Stimulated activated CD8-positive, alpha-beta memory T cell treated with anti-CD3 and anti-CD28 coated beads, Interleukin-12 subunit alpha, Interleukin-12 subunit beta, amount 100 ng/mL, for 24 hours (primary cell): ENCODE measurements at regions not wholly inside any gene's neighbourhood (a gene's known extent, or its start where the extent isn't known, plus 50 kb on each side); places are given as distances from the start of the nearest gene placed in this dataset.
"Not testable (repeated sequence)": the region's sequence is repeated elsewhere in the genome, so short reads cannot be mapped to it uniquely, and the experiment has no call there.

Source experiments
- DNase-seq: peaks from one replicate; pipeline ENCODE4 v3.0.0-alpha.2; 2020; ENCODE audit errors: extremely low read depth

DNA sequence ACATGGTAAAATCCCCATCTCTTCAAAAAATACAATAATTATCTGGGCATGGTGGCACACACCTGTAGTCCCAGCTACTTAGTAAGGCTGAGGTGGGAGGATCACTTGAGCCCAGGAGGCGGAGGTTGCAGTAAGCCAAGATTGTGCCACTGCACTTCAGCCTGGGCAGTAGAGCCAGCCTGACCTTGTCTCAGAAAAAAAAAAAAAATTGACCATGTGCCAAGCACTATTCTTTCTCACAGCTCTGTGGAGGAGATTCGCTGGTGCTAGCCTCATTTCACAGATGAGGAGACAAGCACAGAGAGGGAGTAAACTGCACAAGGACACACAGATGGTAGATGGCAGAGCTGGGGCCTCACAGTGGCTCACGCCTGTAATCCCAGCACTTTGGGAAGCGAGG, 131.8 kb upstream of the JARID2 start:
- no peak for DNase-seq

DNA sequence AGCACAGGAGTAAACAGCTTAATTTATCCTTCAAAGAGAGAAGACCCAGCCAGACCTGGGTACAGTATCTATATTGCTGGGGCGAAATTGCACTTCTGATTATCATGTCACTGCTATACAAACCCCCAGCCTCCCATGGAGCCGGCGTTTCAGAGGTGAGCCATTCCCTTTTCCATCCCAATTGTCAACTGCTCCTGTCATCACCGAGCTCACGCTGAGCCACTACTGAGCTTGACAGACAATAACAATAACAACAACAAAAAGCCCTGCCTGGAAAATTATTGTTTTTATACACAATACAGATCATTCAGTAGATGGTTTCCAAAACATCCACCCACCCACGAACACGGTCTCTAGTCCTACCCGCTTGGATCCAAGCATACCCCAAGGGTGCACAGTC, 129.0 kb upstream of the JARID2 start:
- DNase-seq: no peak

DNA sequence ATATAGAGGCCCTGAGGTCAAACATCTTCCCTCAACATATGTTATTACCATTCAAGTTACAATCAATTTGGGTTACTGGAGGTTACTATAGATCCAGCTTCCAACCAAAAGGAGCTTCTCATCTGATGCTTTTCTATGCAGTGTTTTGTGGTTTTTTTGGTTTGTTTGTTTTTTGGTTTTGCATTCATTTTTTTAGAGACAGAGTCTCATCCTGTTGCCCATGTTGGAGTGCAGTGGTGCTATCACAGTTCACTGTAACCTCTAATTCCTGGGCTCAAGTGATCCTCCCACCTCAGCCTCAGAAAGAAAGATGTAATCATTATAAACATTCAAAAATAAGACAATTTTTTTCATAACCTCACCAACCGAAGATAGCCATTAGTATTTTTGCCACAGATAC, 124.4 kb upstream of the JARID2 start:
- DNase-seq: no peak

DNA sequence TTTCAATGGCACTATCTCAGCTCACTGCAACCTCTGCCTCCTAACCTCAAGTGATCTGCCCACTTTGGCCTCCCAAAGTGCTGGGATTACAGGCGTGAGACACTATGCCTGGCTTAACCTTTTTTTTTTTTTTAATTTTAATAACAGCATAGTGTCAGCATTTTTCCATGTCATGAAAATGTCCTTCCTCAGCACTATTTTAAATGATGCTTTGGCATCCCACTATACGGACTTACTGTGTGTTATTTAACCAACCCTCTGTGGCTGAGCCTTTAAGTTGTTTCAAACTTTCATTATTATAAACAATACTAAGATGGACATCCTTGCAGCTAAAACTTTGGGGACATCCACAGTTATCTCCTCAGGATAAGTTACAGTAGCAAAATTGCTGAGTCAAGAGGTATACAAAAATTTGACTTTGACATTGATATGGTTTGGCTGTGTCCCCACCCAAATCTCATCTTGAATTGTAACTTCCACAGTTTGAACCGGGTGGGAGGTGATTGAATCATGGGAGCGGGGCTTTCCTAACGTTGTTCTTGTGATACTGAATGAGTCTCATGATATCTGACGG, 123.8 kb upstream of the JARID2 start:
- no peak for DNase-seq

DNA sequence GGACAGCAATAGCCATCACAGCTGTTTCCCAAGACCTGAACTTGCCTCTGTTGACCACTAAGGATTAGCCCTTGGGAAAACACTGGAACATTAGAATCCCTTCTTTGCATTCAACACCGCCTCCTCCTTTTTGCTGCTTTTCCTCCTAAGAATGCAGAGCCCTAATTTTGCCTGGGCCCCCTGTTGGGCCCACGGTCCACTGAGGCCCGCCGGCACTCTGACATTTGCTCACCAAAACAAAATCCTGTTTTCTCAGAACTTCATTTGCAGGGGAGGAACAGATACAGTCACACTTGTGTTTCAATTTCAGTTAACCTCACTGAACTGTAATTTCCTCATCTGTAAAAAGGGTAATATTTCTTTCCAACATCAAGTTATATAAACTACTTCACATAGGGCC, 116.0 kb upstream of the JARID2 start:
- no peak for DNase-seq

DNA sequence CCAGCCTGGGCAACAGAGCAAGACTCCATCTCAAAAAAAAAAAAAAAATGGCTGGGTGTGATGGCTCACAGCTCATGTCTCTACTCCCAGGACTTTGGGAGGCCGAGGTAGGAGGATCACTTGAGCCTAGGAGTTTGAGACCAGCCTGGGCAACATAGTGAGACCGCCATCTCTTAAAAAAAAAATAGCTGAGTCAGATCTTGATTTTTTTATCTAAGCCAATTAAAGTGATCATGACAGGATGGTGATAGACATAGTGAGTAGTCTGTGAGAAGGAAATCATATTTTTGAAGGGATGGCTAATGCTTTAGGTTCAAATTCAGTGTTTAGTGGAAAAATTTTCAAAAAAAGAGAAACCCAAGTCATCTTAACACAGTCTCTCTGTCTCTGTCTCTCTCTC, 114.6 kb upstream of the JARID2 start:
- DNase-seq: no peak

GRCh38 chr6:15131651-15132061, 114.2 kb upstream of the JARID2 start:
- no peak for DNase-seq

DNA sequence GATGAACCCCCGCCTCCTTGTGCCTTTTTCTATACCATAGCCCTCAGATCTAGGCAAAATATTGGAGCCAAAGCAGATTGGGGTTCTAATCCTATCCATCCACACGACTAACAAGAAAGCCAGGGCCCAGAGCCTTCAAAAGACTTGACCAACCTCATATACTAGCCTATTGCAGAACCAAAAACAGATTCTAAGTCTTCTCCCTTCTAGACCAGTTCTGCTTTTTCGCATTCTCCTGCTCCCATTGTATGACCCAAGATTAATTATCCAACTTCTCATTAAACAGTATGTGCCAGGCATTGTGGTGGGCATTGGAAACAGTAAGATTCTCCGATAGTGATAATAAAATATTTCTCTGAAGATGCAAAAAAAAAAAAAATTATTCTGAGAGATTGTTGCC, 113.7 kb upstream of the JARID2 start:
- no peak for DNase-seq

DNA sequence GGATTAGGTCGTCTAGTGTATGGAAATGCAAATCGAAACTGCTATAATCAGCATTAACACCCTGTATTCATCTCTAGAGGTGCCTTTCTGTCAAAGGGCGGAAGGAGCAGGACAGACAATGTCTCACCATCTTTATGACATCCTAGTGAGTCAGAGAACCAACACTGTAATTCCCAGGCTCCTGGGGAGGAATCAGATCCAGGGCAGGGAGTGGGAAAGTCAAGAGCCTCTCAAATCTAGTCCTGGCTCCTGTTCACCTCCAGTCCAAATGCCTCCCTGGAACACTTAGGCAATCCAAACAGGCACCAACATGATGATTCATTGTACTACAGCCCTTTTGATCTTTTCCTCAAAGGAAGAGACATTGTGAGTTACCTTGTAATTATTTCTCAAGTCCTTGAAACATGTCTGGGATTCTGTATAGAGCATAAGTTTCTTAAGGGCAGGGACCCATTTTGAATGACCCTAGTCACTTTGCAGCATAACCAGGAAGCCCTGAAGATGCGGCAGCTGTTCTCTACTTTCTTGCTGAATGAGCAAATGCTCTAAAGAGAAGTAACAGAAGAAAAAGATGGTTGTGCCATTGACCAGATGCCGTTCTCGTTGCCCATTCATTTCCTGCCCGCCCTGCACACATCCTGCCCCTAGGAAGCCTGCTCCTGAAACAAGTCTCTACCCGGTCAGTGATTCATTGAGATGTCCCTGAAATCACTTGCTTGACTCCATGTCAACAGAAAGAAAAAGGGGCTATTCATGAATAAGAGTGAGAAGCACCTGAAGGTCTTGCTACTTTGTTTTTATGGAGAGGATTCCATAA, 112.8 kb upstream of the JARID2 start:
- DNase-seq: no peak

- DNase-seq: no peak
Measured at GRCh38 chr6:15137086-15137485, 108.8 kb upstream of the JARID2 start.

DNA sequence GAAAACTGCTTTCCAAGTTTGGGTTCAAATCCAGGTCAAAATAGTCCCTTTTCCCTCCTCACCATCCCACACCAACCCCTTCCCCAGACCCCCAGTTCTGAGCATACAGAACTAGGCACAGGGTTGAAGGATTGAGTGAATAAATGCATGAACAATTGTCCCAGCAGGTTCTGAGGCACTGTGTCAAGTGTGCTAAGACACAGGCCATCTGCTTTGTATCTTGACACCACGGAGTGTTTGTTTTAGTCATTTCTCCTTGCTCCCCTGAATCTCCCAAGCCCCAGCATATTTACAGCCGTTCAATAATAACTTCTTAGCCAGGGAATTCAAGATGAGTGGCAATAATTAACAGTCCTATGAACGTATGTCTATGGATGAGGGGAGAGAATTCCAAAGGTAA, 102.8 kb upstream of the JARID2 start:
- DNase-seq: no peak

DNA sequence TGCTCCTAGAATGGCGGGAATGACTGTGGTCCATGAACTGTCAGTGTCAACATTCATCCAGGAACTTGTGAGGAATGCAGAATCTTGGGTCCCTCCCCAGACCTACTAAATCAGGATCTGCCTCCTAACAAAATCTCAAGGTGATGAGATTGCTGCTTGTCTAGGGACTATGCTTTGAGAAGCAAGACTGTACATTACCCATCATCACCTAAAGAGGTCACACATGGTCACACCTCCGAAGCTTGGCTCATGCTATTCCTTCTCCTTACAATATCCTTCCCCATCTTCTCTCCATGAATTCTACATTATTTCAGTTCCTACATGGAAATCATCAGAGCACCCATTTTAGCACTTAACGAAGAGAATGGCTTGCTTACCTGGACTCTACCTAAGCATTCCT, 102.3 kb upstream of the JARID2 start:
- no peak for DNase-seq

DNA sequence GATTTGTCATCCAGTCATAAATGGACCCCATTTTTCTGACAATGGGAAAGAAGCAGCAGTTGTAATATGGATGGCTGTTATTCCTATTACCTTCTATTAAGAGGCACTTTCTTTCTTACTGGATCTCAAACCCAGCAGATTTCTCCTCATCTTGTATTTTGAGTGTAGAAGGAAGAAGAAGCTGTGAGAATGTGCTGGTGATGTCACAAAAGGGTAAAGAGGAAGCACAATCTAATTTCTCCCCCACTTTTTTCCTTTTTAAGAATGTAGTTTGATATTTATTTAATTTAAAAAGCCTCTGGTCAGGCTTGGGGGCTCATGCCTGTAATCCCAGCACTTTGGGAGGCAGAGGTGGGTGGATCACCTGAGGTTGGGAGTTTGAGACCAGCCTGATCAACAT, 100.0 kb upstream of the JARID2 start:
- no peak for DNase-seq

GRCh38 chr6:15147827-15148226, 98.0 kb upstream of the JARID2 start:
- DNase-seq: no peak

- DNase-seq: no peak
Measured at GRCh38 chr6:15148356-15148946, 97.4 kb upstream of the JARID2 start.

DNA sequence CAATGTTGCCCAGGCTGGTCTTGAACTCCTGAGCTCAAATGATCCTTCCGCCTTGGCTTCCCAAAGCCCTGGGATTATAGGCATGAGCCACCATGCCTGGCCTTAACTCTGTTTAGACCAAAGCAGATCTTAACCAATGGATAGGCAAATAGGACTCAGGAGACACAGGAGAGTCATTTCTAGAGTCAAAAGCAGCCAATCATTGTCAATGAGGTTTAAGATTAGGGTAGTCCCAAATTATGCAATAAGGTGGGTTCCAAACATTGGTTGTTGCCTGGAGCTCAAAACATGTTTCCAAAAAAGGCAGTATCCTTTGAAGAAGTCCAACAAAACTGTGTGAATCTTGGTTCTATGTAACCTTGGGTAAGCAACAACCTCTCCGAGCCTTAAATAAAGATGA, 95.7 kb upstream of the JARID2 start:
- no peak for DNase-seq

- DNase-seq: no peak
Measured at GRCh38 chr6:15152700-15153099, 93.2 kb upstream of the JARID2 start.

GRCh38 chr6:15153191-15153590, 92.7 kb upstream of the JARID2 start:
- no peak for DNase-seq

- no peak for DNase-seq
Measured at GRCh38 chr6:15157479-15157878, 88.4 kb upstream of the JARID2 start.

DNA sequence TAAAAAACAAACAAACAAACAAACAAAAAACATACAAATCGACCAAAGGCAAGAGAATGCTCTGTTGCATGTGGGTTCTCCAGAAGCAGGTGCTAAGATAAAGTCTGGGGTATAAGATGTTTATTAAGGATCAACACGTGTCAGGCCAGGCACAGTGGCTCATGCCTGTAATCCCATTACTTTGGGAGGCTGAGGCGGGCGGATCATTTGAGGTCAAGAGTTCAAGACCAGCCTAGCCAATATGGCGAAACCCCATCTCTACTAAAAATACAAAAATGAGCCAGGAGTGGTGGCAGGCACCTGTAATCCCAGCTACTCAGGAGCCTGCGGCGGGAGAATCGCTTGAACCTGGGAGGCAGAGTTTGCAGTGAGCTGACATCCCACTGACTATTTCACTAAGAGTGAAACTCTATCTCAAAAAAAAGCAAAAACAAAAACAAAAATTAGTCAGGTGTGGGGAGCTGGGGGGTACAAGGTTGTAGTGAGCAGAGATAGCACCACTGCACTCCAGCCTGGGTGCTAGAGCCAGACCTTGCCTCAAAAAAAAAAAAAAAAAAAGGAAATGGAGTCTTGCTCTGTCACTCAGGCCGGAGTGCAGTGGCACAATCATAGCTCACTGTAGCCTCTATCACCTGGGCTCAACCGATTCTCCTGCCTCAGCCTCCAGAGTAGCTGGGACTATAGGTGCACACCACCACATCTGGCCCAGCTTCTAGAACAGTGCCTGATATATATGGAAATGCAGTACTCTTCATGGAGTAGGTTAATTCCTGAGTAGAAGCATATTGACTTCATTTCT, 86.8 kb upstream of the JARID2 start:
- no peak for DNase-seq

GRCh38 chr6:15160812-15161211, 85.1 kb upstream of the JARID2 start:
- DNase-seq: no peak

- not testable (repeated sequence) for DNase-seq
Measured at GRCh38 chr6:15164855-15165254, 81.0 kb upstream of the JARID2 start.

- DNase-seq: no peak
Measured at GRCh38 chr6:15166121-15166520, 79.7 kb upstream of the JARID2 start.
